Trophoblast cell (in vitro differentiated cells and primary cell): ENCODE measurements at regions not wholly inside any gene's neighbourhood (a gene's known extent, or its start where the extent isn't known, plus 50 kb on each side); places are given as distances from the start of the nearest gene placed in this dataset.

Experiments used
- DNase-seq, 2 donors: peaks; one replicate each; pipeline ENCODE4 v3.0.0-alpha.2; 2016
- H2AFZ ChIP-seq: 2 replicates; pipeline ENCODE4 v1.6.1; 2013; ENCODE audit warnings: low read length, moderate library complexity, mild to moderate bottlenecking; ENCODE audit not compliant: insufficient read depth, poor library complexity
- H2AK5ac ChIP-seq: 2 replicates; pipeline ENCODE4 v1.6.1; 2013; ENCODE audit warnings: mild to moderate bottlenecking, low read length
- H2BK120ac ChIP-seq: 2 replicates; pipeline ENCODE4 v1.6.1; 2013; ENCODE audit warnings: low read length, mild to moderate bottlenecking, moderate library complexity; ENCODE audit not compliant: insufficient read depth, poor library complexity
- H2BK12ac ChIP-seq: 2 replicates; pipeline ENCODE4 v1.6.1; 2013; ENCODE audit warnings: mild to moderate bottlenecking, low read length, moderate library complexity
- H2BK5ac ChIP-seq: 2 replicates; pipeline ENCODE4 v1.6.1; 2013; ENCODE audit warnings: low read length, low read depth, moderate library complexity, mild to moderate bottlenecking; ENCODE audit not compliant: poor library complexity
- H3K14ac ChIP-seq: 2 replicates; pipeline ENCODE4 v1.6.1; 2013; ENCODE audit warnings: mild to moderate bottlenecking, low read length
- H3K18ac ChIP-seq: 2 replicates; pipeline ENCODE4 v1.6.1; 2013; ENCODE audit warnings: mild to moderate bottlenecking, low read length
- H3K23ac ChIP-seq: 2 replicates; pipeline ENCODE4 v1.6.1; 2013; ENCODE audit warnings: low read length
- H3K27ac ChIP-seq: 2 replicates; pipeline ENCODE4 v1.5.1; 2013; ENCODE audit warnings: low read depth, mild to moderate bottlenecking, inconsistent platforms, low read length, moderate library complexity
- H3K27me3 ChIP-seq: 2 replicates; pipeline ENCODE4 v1.6.1; 2013; ENCODE audit warnings: inconsistent platforms, mild to moderate bottlenecking, low read length, moderate library complexity; ENCODE audit not compliant: insufficient read depth
- H3K36me3 ChIP-seq, 2 experiments: 1 replicate in 1 of 2; 2 replicates in 1 of 2; pipeline ENCODE4 v1.6.1; 2013; ENCODE audit warnings: low read length in 2 of 2, mild to moderate bottlenecking in 2 of 2, moderate library complexity in 1 of 2; ENCODE audit not compliant: insufficient read depth in 2 of 2, control insufficient read depth in 1 of 2
- H3K4ac ChIP-seq: 2 replicates; pipeline ENCODE4 v1.6.1; 2013; ENCODE audit warnings: low read depth, mild to moderate bottlenecking, low read length, moderate library complexity
- H3K4me1 ChIP-seq, 2 experiments: 1 replicate in 1 of 2; 2 replicates in 1 of 2; pipeline ENCODE4 v1.6.1; 2013; ENCODE audit warnings: low read length in 2 of 2, mild to moderate bottlenecking in 2 of 2, moderate library complexity in 1 of 2; ENCODE audit not compliant: insufficient read depth in 2 of 2, control insufficient read depth in 1 of 2
- H3K4me2 ChIP-seq: 2 replicates; pipeline ENCODE4 v1.6.1; 2013; ENCODE audit warnings: inconsistent platforms, mild to moderate bottlenecking, low read length, moderate library complexity
- H3K4me3 ChIP-seq: 2 replicates; pipeline ENCODE4 v1.5.1; 2013; ENCODE audit warnings: mild to moderate bottlenecking, low read depth, low read length, inconsistent platforms
- H3K79me1 ChIP-seq: one replicate; pipeline ENCODE4 v1.6.1; 2013; ENCODE audit warnings: low read length
- H3K79me2 ChIP-seq: 2 replicates; pipeline ENCODE4 v1.6.1; 2013; ENCODE audit warnings: low read length, mild to moderate bottlenecking; ENCODE audit not compliant: control insufficient read depth, insufficient read depth, poor library complexity
- H3K9ac ChIP-seq: 2 replicates; pipeline ENCODE4 v1.6.1; 2013; ENCODE audit warnings: mild to moderate bottlenecking, low read length
- H3K9me3 ChIP-seq: 2 replicates; pipeline ENCODE4 v1.6.1; 2013; ENCODE audit warnings: low read depth, mild to moderate bottlenecking, control low read depth, inconsistent platforms, low read length; ENCODE audit not compliant: insufficient read depth
- H4K12ac ChIP-seq: 2 replicates; pipeline ENCODE4 v1.6.1; 2013; ENCODE audit warnings: low read depth, mild to moderate bottlenecking, low read length, moderate library complexity
- H4K8ac ChIP-seq: 2 replicates; pipeline ENCODE4 v1.6.1; 2013; ENCODE audit warnings: low read depth, mild to moderate bottlenecking, low read length, moderate library complexity
- H4K91ac ChIP-seq: one replicate; pipeline ENCODE4 v1.6.1; 2013; ENCODE audit warnings: low read depth, mild to moderate bottlenecking, low read length, moderate library complexity
- WGBS: extraction: QIAGEN DNeasy Blood & Tissue Kit; methylation state at CpG from one replicate; pipeline ENCODE4 v1.1.7; 2013; ENCODE audit warnings: missing lambda C conversion rate; ENCODE audit not compliant: insufficient read length, insufficient coverage; ENCODE audit errors: extremely low coverage; 5-methylcytosine and 5-hydroxymethylcytosine counted together

- no peaks in the 10 kb centered on the region for H3K9me3 ChIP-seq
- no peak overlapping the region for H2BK5ac ChIP-seq
- no CpG with 5 or more reads among the region's 5 CpGs for WGBS
- no peak overlapping the region for H2AFZ ChIP-seq
- H3K27ac ChIP-seq = no peak overlapping the region
- H3K36me3 ChIP-seq = no peaks in the 10 kb centered on the region
- H2BK12ac ChIP-seq = no peak overlapping the region
- no peak overlapping the region for H3K4me3 ChIP-seq
- no peak overlapping the region for H3K18ac ChIP-seq
- H4K8ac ChIP-seq = no peak overlapping the region
- H3K4ac ChIP-seq = no peak overlapping the region
- H3K79me2 ChIP-seq = no peaks in the 10 kb centered on the region
- no peak overlapping the region for H2AK5ac ChIP-seq
- no peaks in the 10 kb centered on the region for H3K79me1 ChIP-seq
- no peak overlapping the region for H4K91ac ChIP-seq
- no peak overlapping the region for H3K23ac ChIP-seq
- no peak overlapping the region for H3K4me2 ChIP-seq
- H3K27me3 ChIP-seq = no peaks in the 10 kb centered on the region
- no peak overlapping the region for H3K9ac ChIP-seq
- H2BK120ac ChIP-seq = no peak overlapping the region
- H3K14ac ChIP-seq = no peak overlapping the region
- H3K4me1 ChIP-seq = no peaks in the 10 kb centered on the region
- H4K12ac ChIP-seq = no peak overlapping the region
- no peak for DNase-seq
Observed at GRCh38 chr2:101614127-101614759, 83.3 kb upstream of the MAP4K4 start.

- H3K9ac ChIP-seq = no peak overlapping the region
- no peaks in the 10 kb centered on the region for H3K36me3 ChIP-seq
- no peaks in the 10 kb centered on the region for H3K9me3 ChIP-seq
- H3K27me3 ChIP-seq = no peaks in the 10 kb centered on the region
- H2AK5ac ChIP-seq = no peak overlapping the region
- H3K4me3 ChIP-seq = peak overlapping the region; percentile 53
- no peak overlapping the region for H4K91ac ChIP-seq
- H3K18ac ChIP-seq = no peak overlapping the region
- WGBS = no CpG with 5 or more reads among the region's 15 CpGs
- no peak overlapping the region for H3K4me2 ChIP-seq
- H3K79me1 ChIP-seq = no peaks in the 10 kb centered on the region
- H2BK5ac ChIP-seq = no peak overlapping the region
- H2AFZ ChIP-seq = no peak overlapping the region
- no peak overlapping the region for H2BK12ac ChIP-seq
- H4K12ac ChIP-seq = no peak overlapping the region
- H2BK120ac ChIP-seq = no peak overlapping the region
- DNase-seq = no peak
- H3K4ac ChIP-seq = no peak overlapping the region
- no peak overlapping the region for H3K23ac ChIP-seq
- no peak overlapping the region for H4K8ac ChIP-seq
- H3K27ac ChIP-seq = no peak overlapping the region
- H3K4me1 ChIP-seq = no peaks in the 10 kb centered on the region
- no peaks in the 10 kb centered on the region for H3K79me2 ChIP-seq
- no peak overlapping the region for H3K14ac ChIP-seq
Observed at GRCh38 chr2:101613056-101613704, 84.3 kb upstream of the MAP4K4 start.

- H3K79me2 ChIP-seq = no peaks in the 10 kb centered on the region
- H3K23ac ChIP-seq = no peak overlapping the region
- no peak overlapping the region for H3K9ac ChIP-seq
- no peaks in the 10 kb centered on the region for H3K4me1 ChIP-seq
- H3K4me3 ChIP-seq = no peak overlapping the region
- H2BK12ac ChIP-seq = no peak overlapping the region
- H3K27me3 ChIP-seq = no peaks in the 10 kb centered on the region
- H2BK120ac ChIP-seq = no peak overlapping the region
- no peak overlapping the region for H3K14ac ChIP-seq
- H3K36me3 ChIP-seq = no peaks in the 10 kb centered on the region
- no CpG with 5 or more reads among the region's 3 CpGs for whole genome bisulfite sequencing
- no peak overlapping the region for H4K91ac ChIP-seq
- DNase-seq = no peak
- H3K4me2 ChIP-seq = no peak overlapping the region
- H3K27ac ChIP-seq = no peak overlapping the region
- H4K12ac ChIP-seq = no peak overlapping the region
- H3K4ac ChIP-seq = no peak overlapping the region
- H3K9me3 ChIP-seq = no peaks in the 10 kb centered on the region
- H3K79me1 ChIP-seq = no peaks in the 10 kb centered on the region
- H2BK5ac ChIP-seq = no peak overlapping the region
- H4K8ac ChIP-seq = no peak overlapping the region
- H2AK5ac ChIP-seq = no peak overlapping the region
- H3K18ac ChIP-seq = no peak overlapping the region
- no peak overlapping the region for H2AFZ ChIP-seq
Observed at GRCh38 chr2:101612019-101612418, 85.5 kb upstream of the MAP4K4 start.

DNA sequence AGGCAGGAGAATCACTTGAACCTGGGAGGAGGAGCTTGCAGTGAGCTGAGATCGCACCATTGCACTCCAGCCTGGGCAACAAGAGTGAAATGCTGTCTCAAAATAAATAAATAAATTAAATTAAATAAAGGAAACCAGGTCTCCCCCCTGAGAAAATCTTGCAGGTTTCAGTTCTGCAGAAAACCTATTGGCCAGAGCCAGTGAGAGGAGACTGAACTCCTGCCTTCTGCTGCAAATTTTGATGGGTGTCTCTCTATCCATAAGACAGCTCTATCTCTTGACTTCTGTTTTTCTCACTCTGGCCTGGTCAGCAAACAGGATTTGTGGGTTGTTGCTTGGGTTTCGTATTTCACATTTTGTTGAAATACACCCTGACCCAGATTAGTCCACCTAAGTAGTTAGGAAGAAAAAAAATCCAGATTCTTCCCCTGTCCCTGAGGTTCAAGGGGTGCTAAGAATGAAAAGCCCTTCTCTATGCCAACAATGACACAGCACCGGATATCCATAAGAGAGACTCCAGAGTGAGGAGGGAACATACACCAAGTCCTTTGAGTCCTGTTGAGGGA lies 86.7 kb upstream of the MAP4K4 start:
- Histone ChIP-seq H3K4me1 (no peaks in the 10 kb centered on the region), H3K79me1 (no peaks in the 10 kb centered on the region), H3K4me3 (no peak overlapping the region), H3K4ac (no peak overlapping the region), H2AFZ (no peak overlapping the region), H3K9ac (no peak overlapping the region), H4K91ac (no peak overlapping the region), H2BK12ac (no peak overlapping the region), H3K9me3 (no peaks in the 10 kb centered on the region), H3K79me2 (no peaks in the 10 kb centered on the region), H3K4me2 (no peak overlapping the region), H2BK5ac (no peak overlapping the region), H2BK120ac (no peak overlapping the region), H2AK5ac (no peak overlapping the region), H4K12ac (no peak overlapping the region), H3K18ac (no peak overlapping the region), H3K23ac (no peak overlapping the region), H3K27me3 (no peaks in the 10 kb centered on the region), H3K36me3 (no peaks in the 10 kb centered on the region), H4K8ac (no peak overlapping the region), H3K14ac (no peak overlapping the region), H3K27ac (no peak overlapping the region)
- DNase-seq = no peak
- WGBS = no CpG with 5 or more reads among the region's 3 CpGs
